ENCODE measurements at regions not wholly inside any gene's neighbourhood (a gene's known extent, or its start where the extent isn't known, plus 50 kb on each side); places are given as distances from the start of the nearest gene placed in this dataset.
"Not testable (repeated sequence)": the region's sequence is repeated elsewhere in the genome, so short reads cannot be mapped to it uniquely, and the experiment has no call there.

DNA sequence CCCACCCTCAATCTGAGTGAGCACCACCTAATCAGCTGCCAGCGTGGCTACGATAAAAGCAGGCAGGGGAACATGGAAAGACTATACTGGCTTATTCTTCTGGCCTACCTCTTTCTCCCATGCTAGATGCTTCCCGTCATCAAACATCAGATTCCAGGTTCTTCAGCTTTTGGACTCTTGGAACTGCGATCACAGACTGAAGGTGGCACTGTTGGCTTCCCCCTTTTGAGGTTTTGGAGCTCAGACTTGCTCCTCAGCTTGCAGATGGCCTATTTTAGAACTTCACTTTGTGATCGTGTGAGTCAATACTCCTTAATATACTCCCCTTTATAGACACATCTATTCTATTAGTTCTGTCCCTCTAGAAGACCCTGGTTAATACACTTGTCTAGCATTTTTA, 543.7 kb upstream of the RAG2 start:
- no peak for DNase-seq (ENCODE audit: extremely low read depth in 1 of 2, low read depth in 1 of 2)

DNA sequence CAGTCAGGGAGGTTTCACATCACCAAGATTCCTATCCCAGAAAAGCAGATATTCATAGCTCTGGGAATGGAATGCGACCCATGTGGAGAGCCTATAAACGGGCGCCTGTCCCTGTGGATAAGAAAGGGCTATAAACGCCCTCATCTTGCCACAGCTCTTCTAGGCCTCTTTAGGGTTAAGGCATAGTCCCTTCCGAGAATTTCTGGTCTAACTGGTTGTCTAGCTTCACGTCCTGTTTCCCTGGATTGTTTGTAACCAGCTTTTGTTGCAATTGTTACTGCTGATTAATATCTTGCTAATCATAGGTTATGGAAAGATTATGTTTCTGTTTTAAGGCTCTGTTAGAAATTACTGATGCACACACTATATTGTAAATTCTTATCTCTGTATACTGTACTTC, 537.6 kb upstream of the RAG2 start:
- DNase-seq (ENCODE audit: extremely low read depth in 1 of 2, low read depth in 1 of 2): not testable (repeated sequence)

DNA sequence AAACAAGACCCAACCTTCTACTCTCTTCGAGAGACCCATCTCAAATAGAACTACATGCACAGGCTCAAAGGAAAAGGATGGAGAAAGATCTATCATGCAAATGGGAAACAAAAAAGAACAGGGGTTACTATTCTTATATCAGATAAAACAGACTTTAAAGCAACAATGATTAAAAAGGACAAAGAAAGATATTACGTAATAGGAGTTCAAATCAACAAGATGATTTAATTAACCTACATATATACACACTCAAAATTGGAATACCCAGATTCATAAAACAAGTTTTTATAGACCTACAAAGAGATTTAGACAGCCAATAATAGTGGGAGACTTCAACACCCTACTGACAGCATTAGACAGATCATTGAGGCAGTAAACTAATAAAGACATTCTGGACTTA, 536.6 kb upstream of the RAG2 start:
- DNase-seq (ENCODE audit: extremely low read depth in 1 of 2, low read depth in 1 of 2): no peak

DNA sequence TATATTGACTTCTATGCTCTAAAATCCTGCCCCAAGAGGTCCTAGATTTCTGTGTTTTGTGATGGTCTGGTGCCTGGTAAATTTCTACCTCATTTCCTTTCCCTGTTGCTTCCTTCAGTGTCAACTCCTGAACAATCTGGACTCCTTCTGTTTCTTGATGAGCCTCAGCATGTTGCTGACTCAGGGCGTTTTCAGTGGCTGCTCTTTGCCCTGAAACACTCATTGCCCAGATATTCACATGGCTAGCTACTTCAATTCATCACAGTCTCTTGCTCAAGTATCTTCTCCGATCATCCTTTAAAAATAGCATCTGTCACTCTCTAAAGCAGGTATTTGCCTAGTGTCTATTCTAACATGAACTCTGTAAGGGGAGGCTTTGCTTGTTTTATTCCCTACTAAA, 526.3 kb upstream of the RAG2 start:
- no peak for DNase-seq (ENCODE audit: extremely low read depth in 1 of 2, low read depth in 1 of 2)

DNA sequence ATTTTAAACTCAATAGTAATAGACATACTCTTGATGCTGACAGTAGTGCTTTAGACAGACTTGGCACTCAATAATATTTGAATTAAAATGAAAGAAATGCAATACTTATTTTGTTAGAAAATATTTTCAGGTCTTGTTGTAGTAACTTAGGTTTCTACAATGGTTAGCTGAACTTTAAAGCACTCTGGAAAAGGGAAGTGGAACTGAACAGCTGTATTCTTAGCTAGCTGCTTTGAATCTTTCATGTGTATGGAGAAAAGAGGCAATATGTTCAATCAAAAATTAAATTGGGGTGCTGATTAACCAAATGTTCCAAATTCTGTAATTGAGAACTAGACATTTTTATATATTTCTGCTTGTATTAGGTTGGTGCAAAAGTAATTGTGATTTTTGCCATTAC, 517.9 kb upstream of the RAG2 start:
- DNase-seq (ENCODE audit: extremely low read depth in 1 of 2, low read depth in 1 of 2): no peak

DNA sequence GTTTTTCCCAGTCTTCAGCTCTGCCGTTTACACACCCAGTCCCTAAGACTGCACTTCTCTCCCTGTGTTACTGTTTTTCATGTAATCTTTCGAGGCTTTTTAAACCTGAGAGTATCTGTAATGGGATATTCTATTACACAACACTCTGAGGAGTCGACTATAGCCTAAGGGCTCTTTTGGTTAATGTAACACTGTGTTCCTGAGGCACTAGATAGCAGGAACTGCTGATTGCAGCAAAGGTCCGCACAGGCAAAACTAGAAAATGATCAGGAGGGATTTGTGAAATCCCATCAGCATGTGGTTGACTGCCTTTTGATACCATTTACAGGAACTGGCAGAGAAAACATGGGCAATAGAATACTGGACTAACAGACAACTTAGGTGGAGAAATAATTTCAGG, 512.3 kb upstream of the RAG2 start:
- DNase-seq (ENCODE audit: extremely low read depth in 1 of 2, low read depth in 1 of 2): no peak

DNA sequence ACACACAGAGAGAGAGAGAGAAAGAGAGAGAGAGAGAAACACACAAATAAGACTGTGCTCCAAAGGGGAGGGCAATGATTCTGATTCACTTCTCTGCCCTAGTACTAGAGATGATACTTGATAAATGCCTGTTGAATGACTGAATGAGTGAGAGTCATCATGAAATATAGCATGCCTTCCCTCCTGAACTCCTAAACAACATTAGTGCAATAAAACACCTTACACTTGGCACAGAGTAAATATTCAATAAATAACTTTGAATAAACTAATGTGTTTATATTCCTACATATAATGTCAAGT, 511.2 kb upstream of the RAG2 start:
- DNase-seq (ENCODE audit: extremely low read depth in 1 of 2, low read depth in 1 of 2): no peak

DNA sequence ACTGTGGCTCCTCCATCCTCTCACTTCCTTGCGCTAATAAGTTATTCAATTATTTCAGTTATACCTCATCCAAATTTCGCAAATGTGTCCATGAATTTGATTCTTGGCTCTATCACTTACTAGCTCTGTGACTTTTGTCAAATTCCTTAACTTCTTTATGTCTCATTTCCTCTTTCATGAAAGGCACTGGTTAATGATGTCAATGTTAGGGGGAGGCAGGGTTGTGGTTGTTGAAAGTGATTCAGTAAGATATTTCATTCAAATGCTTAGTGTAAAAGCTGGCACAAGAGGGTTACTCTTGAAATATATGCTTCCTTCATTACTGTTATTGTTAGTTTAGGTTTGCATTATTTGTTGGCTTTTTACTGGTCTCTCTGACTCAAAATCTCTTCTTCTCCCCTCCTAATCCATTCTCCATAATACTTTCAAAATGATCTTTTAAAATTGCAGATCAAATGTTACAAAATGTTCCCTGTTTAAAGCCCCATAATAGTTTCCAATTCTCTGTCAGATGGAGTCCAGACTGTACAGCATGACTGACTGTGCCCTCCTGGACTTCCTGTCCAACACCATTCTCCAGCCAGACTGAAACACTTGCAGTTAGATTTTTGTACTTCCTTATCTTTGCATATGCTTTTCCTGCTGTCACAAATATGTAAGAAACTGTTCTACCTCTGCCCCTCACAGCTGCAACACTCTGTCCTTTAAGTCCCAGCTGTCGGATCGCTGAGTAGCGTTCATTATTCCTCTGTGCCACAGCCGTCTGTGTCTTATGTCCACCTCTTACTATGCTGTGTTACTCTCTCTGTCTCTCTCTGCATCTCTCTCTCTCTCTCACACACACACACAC, 510.6 kb upstream of the RAG2 start:
- DNase-seq (ENCODE audit: extremely low read depth in 1 of 2, low read depth in 1 of 2): no peak

DNA sequence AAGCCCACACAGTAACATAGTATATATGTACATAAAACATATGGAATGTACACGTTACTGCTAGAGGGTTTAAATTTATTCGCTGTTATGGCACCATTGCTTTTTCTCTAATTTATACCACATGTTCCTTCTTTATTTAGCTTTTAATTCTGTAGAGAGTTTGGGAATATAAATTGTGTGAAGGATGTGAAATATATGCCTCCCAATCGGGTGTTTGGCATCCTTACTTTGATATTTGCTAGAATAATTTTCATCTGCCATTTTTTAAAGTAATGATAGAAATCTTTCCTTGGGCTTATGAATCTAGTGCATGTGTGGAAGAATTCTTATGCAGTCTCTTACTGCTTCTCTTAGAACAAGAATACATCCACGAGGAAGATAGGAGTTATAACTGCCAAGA, 509.8 kb upstream of the RAG2 start:
- no peak for DNase-seq (ENCODE audit: extremely low read depth in 1 of 2, low read depth in 1 of 2)

DNA sequence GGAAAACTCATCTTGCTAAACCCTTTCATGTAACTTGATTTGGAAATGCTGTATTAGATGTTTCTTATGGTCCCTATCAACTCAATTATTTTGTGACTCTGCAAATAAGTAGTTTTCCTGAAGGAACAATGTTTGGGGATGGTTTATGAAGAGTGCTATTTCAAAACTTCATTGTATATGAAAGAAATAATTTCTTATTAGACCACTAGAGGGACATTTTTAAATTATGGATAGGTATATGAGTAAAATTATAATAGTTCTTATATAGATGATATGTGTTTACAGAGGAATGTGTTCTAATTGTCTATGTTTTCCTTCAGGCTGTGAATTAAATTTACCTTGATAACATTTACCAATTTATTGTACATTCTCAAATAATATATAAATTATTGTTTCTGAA, 509.4 kb upstream of the RAG2 start:
- DNase-seq (ENCODE audit: extremely low read depth in 1 of 2, low read depth in 1 of 2): no peak

DNA sequence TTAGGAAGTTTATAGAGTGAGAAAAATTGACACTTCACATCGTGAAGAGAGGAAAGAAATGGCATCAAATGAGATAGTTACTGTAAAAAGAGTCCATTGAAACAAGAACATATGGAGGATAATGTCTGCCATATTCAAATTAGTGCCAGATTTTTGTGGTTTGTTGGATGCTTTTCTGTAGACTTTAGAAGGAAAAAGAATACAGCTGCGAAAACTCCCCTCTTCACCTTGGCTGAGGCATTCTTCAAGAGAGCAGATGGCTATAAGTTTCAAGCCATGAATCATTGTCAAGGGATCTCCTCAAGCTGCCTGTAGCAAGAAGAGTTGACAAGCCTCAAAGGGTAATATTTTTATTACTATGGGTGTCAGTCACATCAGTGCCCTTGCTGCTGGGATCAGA, 507.4 kb upstream of the RAG2 start:
- no peak for DNase-seq (ENCODE audit: extremely low read depth in 1 of 2, low read depth in 1 of 2)

DNA sequence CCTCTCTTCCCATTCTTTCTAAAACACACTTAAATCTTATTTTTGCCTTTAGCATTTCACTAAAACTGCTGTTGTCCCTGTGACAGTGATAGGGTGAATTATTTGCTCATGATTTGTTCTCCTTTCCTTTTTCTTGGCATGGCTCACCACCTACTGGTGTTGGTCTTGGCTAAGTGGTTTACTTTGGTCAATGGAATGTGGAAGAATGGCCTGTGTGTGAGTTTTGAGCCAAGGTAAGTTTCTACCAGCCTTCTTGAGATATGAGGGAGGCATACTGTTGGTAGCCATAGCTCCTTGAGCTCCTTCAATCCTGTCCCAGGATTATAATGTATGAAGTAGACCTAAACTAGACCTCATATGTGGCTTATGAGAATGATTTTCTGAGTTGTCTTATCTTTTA, 506.3 kb upstream of the RAG2 start:
- no peak for DNase-seq (ENCODE audit: extremely low read depth in 1 of 2, low read depth in 1 of 2)

DNA sequence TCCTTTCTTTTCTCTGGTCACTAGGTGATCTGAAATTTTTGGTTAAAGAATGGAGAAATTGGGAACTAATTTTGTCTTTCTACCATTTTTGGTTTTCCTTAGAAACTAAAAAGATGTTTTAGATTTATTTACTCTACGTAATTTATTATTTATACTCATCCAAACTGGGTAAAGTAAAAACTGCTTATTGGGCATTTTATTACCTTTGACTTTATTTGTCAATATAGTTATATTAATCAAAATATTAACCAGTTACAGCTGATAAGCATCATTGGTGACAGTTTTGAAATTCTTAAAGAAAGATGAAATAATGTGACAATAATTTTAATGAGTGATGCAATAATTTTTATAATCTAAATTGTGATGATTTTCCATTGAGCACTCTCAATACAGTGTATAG, 502.0 kb upstream of the RAG2 start:
- no peak for DNase-seq (ENCODE audit: extremely low read depth in 1 of 2, low read depth in 1 of 2)

DNA sequence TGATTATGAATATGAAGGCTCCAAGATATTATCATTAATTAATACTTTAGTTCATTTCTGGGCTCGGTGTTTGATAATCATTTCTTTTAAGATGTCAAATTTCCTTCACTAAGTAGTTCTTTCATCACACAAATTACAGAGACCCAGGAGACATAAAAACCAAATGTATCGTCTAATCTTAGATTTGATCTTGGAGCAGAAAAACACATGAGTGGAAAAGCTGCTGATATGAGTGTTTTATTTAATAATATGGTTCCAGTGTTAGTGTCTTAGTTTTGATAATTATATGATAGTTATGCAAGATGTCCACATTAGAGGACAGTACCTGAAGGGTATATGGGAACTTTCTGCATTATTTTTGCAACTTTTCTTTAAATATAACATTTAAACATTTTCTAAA, 494.5 kb upstream of the RAG2 start:
- DNase-seq (ENCODE audit: extremely low read depth in 1 of 2, low read depth in 1 of 2): no peak

DNA sequence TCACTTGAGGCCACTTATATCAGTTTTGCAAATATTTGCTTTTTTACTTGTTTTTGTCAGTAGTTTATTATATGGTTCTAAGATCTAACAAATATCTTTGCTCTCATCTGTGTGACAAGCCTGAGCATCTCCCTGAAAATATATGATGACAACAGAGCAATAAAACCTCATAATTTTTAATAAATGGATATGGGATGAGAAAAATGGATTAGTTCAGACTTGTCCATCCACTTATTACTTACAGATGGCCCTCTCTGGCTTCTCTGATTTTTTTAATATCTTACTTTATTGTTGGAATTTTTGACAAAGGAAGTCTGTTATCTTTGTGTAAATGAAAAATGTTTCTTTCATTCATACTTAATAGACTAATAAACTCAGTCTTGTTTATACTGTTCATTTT, 491.4 kb upstream of the RAG2 start:
- DNase-seq (ENCODE audit: extremely low read depth in 1 of 2, low read depth in 1 of 2): no peak

DNA sequence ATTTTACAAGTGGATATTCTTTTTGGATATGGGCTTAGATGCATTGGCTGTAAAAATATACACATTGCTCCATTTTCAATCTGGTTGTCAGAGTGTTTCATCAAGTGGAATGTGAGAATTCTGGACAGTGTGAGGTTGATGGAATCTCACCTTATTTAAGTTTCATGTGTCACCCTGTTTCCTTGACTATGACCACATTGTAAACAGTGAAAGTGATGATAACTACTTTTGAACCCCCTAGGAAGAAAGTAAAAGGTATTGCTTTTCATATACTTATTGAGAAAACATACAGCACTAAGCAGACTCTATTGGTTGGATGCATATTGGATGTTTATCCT, 490.5 kb upstream of the RAG2 start:
- DNase-seq (ENCODE audit: extremely low read depth in 1 of 2, low read depth in 1 of 2): no peak

DNA sequence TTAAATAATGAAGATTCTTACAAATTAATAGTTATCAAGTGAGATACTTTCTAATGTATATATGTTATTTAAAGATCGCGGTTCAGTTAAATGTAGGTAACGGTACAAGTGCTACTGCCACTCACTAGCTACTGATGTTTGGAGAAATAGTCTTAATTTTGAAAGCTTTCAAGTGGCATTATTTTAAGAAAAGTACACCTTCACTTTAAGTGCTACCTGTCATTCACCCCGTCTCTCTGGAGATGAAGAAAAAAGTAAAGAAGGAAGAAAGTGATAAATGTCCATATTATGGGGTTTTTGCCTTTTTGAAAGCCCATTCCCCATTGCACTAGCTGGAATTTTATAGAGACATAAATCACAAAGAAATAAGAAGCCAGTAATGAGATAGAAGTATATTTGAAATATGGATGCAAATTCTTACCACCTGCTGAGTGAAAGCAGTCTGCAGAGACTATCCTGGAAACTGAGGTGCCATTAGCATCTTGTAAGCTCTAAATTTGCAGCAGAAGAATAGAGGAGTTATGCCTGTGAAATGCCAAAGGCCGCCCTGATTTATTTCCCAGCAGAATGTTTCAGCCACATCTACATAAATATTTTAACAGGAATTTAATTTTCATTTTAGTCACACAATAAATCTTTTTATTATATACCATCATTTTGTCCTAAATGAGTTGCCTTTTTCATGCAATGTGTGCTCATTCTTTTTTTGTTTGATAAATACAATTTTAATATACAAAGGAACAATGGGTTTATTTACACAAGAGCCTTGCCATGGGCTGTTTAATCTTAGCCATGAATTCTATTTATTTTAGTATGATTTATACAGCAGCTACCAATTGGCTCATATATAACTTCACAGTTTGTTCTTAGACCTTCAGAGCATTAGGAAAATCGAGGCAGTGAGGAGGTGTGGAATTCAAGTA, 489.9 kb upstream of the RAG2 start:
- DNase-seq (ENCODE audit: extremely low read depth in 1 of 2, low read depth in 1 of 2): no peak

DNA sequence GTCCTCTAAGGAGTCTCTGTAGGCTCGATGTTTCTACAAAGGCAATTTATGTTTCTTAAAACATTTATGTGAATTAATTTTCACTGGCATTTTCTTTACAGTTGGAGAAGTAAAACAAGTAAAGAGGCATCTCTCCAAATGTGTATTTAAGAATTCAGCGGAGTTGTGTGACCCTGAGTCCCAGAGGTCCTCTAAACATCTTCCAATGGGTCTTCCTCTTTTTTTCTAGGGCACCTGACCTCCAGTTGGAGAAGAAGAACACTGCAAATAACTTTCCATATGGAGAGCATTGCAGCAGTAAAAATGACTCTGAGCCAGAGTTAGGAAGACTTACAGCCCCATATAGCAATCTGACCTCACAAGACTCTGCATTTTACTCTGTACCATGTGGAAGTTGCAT, 480.5 kb upstream of the RAG2 start:
- DNase-seq (ENCODE audit: extremely low read depth in 1 of 2, low read depth in 1 of 2): no peak

DNA sequence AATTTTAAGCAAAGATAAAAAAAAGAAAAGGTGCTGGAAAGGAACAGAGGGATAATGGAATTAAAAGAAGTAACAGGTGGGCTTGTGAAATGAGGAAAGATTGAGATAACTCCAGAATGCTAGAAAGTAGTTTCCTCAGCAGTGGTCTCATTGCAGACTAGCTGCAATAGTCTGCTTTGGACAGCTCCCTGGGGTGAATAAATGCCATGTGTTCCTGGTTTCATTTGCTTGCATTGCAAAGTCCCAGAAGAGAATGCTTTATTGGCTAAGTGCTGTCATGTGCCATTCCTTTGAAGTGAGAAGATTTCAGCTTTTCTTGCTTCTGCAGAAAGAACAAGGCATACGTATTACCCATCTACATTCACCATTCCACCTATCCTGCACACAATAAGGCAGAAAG, 478.8 kb upstream of the RAG2 start:
- no peak for DNase-seq (ENCODE audit: extremely low read depth in 1 of 2, low read depth in 1 of 2)

DNA sequence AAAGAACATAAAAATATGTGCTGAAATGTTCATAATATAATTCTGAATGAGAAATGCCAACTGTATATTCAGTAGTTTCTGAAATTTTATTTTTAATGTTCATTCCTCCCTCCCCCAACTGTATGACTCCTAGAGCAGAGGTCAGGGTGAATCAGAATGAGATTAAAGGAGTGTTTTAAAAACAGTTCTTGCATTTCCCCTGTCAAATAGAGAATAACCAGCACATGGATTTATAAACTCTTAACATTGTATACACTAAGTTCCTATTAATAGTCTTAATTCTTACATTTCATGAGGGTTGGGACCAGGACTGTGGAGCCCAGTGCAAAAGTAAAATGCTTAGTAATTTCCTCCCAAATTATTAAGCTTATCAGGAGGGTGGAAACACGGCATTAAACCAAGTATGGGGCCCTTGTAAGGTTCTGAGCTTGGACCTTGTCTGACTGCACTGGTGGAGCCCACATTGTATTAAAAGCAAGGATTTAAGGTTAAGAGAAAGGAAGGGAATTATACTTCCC, 474.6 kb upstream of the RAG2 start:
- no peak for DNase-seq (ENCODE audit: extremely low read depth in 1 of 2, low read depth in 1 of 2)

DNA sequence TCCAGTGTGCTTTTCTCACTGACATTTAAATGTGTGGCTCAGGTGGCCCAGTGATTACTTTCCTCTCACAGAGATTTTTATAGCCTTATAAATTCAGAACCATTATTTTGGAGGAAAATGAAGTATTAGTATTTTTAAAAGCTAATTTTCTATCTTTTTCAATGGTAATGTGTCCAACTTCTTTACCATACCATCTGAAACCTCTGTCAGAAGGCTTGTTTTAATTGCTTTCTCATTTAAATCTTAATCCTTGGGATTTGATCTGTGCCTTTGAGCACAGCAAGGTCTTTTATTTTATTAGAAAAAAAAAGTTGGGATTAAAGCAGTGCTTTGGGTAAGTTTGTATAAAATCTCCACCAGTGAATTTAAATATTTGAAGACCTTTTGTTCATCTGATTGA, 452.3 kb upstream of the RAG2 start:
- no peak for DNase-seq (ENCODE audit: extremely low read depth in 1 of 2, low read depth in 1 of 2)

DNA sequence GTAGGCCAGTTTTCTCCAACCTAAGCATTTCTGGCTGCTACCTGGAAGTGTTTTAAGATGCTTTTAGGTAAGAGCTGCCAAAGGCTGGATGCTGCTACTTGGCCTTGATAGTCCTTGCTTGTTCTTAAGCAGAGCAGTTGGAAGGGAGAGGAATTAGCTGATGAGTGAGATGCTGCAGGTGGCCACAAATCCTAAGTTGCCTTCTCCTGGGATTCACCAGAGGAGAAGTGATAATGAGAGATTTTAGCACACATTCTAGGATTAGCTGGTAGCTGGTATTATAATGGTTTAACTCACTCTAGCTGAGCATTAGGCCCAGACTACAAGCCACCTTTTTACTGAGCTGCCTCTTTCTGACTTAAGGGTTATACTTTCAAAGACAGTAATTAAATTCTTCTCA, 442.9 kb upstream of the RAG2 start:
- DNase-seq (ENCODE audit: extremely low read depth in 1 of 2, low read depth in 1 of 2): no peak

Data from stimulated activated CD8-positive, alpha-beta memory T cell treated with anti-CD3 and anti-CD28 coated beads, Interleukin-7, amount 100 ng/mL, for 48 hours (primary cell).